ENCODE measurements at regions not wholly inside any gene's neighbourhood (a gene's known extent, or its start where the extent isn't known, plus 50 kb on each side); places are given as distances from the start of the nearest gene placed in this dataset.

GRCh38 chr15:46059921-46060594 lies 425.2 kb downstream of the SQOR start:
- H3K4me3 ChIP-seq (ENCODE audit: low read depth, low read length) = no peak overlapping the region
- no peak for TF ChIP-seq CTCF (conservative IDR thresholded peaks at IDR 0.05; ENCODE audit: low read depth, low read length)
- DNase-seq (ENCODE audit: low read depth) = no peak

- DNase-seq (ENCODE audit: low read depth) = no peak
- H3K4me3 ChIP-seq (ENCODE audit: low read depth, low read length) = no peak overlapping the region
- no peak for TF ChIP-seq CTCF (conservative IDR thresholded peaks at IDR 0.05; ENCODE audit: low read depth, low read length)
Observed at GRCh38 chr15:46061002-46061401, 426.2 kb downstream of the SQOR start.

- DNase-seq (ENCODE audit: low read depth) = no peak
- TF ChIP-seq CTCF (conservative IDR thresholded peaks at IDR 0.05; ENCODE audit: low read depth, low read length) = no peak
- no peak overlapping the region for H3K4me3 ChIP-seq (ENCODE audit: low read depth, low read length)
Observed at GRCh38 chr15:46077220-46077619, 442.4 kb downstream of the SQOR start.

GRCh38 chr15:46079046-46079445 lies 444.2 kb downstream of the SQOR start:
- TF ChIP-seq CTCF (conservative IDR thresholded peaks at IDR 0.05; ENCODE audit: low read depth, low read length) = no peak
- DNase-seq (ENCODE audit: low read depth) = no peak
- no peak overlapping the region for H3K4me3 ChIP-seq (ENCODE audit: low read depth, low read length)

GRCh38 chr15:46080016-46080415 lies 445.2 kb downstream of the SQOR start:
- no peak for DNase-seq (ENCODE audit: low read depth)
- no peak overlapping the region for H3K4me3 ChIP-seq (ENCODE audit: low read depth, low read length)
- no peak for TF ChIP-seq CTCF (conservative IDR thresholded peaks at IDR 0.05; ENCODE audit: low read depth, low read length)

- no peak overlapping the region for H3K4me3 ChIP-seq (ENCODE audit: low read depth, low read length)
- peak; percentile 5 for DNase-seq (ENCODE audit: low read depth)
- no peak for TF ChIP-seq CTCF (conservative IDR thresholded peaks at IDR 0.05; ENCODE audit: low read depth, low read length)
Observed at GRCh38 chr15:46088486-46089445, 453.9 kb downstream of the SQOR start.

Data from choroid plexus epithelial cell (primary cell).